GM19324 (cell line): ENCODE measurements at regions not wholly inside any gene's neighbourhood (a gene's known extent, or its start where the extent isn't known, plus 50 kb on each side); places are given as distances from the start of the nearest gene placed in this dataset.

Experiments used
- ATAC-seq: cut with Tn5 transposase; IDR thresholded peaks from one replicate; pipeline ENCODE4 v1.9.1; 2021; ENCODE audit warnings: mild to moderate bottlenecking, moderate library complexity; ENCODE audit not compliant: unreplicated experiment, low FRiP score

DNA sequence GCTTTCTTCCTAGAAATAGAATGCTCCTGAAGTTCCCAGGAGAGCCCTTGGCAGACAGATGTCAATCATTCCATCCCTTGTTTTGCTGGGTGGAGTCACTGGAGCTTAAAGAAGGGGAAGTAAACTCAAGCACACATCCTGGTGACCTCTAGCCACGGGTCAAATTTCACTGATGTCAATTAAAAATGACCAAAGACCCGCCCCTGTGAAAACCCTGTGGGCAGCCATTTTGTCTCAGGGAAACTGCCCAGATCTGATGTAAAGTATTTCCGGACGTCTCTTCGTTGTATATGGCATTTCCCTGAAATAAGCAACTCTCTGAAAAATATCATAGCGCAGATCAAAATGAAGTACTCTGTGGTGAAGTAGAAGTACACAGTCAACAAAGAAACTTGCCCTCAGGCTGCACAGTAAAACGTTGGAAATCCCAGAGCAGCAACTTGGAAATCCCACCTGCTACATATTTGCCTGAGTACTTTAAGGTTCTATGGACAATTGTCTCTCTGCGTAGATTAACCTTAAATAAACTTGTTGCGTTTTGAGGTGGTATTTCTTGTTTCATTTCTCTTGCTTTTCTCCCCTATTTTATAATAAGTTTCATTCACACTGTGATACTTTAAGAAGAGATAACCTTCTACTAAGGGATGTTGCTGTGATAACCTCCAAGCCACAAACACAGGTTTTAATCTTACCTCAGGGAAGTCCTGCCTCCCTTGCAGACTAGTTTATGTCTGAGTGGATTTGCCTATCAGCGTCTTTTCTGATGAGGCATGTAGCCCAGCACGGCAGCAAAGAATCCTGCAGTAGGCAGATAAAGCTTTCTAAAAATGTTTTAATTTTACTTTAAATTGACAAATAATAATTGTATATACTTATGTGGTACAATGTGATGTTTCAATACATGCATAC lies 60.9 kb upstream of the PIP5K1B start:
- peak; percentile 48 for ATAC-seq

DNA sequence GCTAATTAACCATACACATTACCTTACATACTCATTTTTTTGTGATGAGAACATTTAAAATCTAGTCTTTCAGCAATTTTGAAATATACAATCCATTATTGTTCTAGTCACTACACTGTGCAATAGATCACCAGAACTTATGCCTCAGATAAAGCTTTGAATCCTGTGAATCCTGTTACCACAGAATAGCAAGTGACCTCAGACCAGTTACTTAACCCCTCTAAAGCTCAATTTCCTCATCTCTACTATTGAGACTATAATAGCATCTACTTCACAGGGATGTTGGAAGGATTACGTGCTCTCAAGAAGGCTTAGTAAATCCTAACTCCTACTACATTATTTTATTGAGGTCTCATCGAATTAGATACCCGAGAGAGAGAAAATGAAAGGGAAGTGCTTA lies 60.2 kb upstream of the PIP5K1B start:
- ATAC-seq = no peak

DNA sequence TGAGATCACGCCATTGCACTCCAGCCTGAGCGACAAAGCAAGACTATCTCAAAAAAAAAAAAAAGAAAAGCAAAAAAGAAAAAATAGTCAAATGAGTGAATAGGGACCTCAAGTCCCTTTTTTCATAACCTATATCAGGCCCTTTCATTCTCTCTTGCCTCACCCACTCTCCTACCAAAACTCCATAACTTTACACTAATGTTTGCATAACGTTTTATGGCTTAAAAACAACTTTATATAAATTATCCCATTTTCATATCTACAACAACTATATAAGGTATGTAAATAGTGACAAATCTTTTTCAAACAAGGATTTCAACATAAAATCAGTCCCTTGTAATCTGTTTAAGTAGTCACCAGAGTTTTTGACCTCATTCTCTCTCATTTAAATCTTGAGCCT lies 56.9 kb upstream of the PIP5K1B start:
- no peak for ATAC-seq

DNA sequence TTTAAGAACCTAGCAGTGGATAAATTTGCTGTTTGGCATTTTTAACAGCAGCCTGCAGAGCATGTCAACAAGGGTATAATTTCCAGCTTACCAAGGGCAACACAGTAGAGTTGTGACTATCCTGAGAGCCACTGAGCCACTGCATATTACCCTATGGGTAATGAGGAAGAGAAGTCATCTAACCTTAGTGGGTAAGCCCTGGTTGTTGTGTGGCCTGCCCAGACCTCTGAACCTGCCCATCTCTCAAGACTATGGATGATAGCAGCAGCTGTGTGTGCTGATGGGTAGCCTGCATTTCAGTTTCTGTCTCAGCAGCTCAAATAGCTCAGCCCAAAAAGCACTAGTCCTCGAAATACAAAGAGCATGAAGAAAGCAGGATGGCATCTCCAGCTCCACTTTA lies 56.1 kb upstream of the PIP5K1B start:
- no peak for ATAC-seq

DNA sequence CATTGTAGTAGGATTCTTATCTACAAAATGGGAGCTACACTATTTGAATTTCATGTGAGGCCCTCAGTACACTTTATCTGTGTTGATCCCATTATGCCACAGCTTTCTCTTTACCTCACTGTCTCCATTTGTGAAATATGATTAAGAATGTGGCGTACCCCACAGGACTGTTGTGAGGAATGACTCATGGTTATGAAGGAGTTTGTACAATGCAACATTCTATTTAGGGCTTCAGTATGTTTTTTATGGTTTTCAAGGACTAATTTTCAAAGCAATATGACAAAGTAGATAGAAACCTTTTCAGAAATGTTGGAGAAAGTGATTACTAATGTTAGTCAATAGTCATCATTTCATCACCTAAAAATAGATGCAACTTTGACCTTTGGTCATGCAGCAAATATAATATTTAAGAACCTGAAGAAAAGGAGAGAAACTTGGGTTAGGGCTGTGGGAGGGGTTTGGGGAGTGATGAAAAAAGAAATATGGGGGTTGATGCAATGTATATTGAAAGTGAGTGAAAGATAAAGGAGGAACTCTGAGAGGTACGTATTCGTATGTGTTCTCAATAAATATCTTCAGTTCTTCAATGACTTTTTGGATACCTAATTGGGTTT lies 53.7 kb upstream of the PIP5K1B start:
- ATAC-seq = no peak

DNA sequence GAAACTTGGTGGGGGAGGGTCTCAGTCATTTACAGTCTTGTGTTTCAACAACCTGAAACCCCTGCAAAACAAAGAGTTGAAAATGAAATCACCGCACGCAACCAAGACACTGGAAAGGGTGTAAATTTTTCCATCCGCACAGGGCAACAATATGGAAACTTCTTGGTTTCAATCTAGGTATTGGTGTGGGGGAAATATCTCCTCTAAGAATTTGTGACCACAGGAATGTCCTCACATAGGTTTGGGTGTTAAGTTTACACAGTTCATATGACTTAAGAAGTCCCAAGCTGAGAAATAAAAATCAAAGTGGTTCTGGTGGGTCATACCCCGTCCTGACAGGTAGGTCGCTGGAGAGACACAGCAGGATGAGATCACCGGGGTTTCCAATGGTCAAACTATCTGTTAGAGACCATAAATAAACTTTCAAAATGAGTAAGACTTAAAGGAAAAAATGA lies 51.9 kb upstream of the PIP5K1B start:
- peak; percentile 68 for ATAC-seq

DNA sequence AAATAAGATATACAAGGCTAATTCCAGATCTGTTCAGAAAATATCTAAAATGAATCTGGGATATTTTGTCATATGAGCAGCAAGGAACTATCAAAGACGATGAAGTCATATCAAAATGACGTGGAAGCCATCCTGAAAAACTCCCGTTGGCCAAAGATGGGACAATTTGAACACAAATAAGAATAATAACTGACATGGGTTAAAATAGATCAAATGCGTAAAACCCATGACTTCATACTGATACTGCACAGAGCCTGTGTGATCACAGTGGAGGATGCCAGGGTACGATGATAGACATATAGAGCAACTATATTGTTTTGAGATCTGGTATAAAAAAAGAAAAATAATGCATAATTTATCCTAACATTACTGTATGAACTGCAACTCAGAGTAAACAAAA lies 51.0 kb upstream of the PIP5K1B start:
- ATAC-seq = no peak
